ENCODE measurements at regions not wholly inside any gene's neighbourhood (a gene's known extent, or its start where the extent isn't known, plus 50 kb on each side); places are given as distances from the start of the nearest gene placed in this dataset.

DNA sequence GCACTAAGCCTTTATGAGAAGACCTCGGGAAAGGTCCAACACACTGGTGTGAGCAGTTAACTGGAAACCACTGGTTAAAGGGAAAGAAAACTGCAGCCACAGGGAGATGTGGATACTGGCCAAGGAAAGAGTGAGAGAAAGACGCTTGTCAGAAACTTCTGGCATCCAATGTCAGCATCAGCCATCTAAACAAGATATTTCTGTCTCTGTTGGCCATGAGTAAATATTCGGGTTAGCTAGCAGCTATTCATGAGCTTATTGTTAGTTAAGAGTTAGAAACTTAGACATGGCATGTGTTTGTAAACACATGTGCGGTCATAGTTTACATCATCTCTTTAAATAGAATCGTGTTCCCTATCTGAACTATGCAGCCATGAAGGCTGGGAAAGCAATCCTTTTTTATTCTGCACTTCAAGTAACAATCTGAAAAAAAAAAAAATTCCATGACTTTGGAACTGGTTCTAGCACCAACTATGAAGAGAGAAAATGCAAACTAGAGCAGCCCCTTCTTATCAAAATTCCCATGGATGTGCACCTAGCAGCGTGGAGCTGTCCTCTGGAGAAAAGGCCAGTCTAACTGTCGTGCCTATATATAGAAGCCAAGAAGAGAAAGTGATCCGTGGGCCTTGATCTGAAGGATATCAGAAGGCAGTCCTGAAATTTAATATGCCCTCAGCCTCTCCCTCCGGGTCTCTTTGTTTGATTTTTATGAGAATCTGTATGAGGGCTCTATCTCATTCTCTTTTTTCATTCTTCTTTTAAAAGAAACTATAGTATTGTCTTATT, 84.0 kb upstream of the RFX8 start:
- no peaks in the 10 kb centered on the region for H3K4me1 ChIP-seq (ENCODE audit: control insufficient read depth in 1 of 2, insufficient read depth in 2 of 2, low read length in 2 of 2)
- ATAC-seq (no peak), DNase-seq (ENCODE audit: low read depth, low spot score) (no peak)
- H3K36me3 ChIP-seq (ENCODE audit: control insufficient read depth in 1 of 2, insufficient read depth in 2 of 2, low read length in 2 of 2): no peaks in the 10 kb centered on the region
- H3K9me3 ChIP-seq (ENCODE audit: control insufficient read depth in 1 of 2, insufficient read depth in 1 of 2, low read depth in 1 of 2, low read length in 2 of 2): no peaks in the 10 kb centered on the region
- no peak overlapping the region for H3K27ac ChIP-seq (ENCODE audit: low read depth, low read length)
- no peaks in the 10 kb centered on the region for H4K20me1 ChIP-seq (ENCODE audit: insufficient read depth)
- no peak overlapping the region for H2AFZ ChIP-seq (ENCODE audit: low read depth, low read length, poor library complexity, severe bottlenecking)
- H3K4me3 ChIP-seq (replicated peaks in 1 of 2; ENCODE audit: low read depth in 1 of 2, low read length in 2 of 2): no peak overlapping the region
- H3K9ac ChIP-seq (ENCODE audit: low read length): no peak overlapping the region
- intact Hi-C loops (cut with micrococcal nuclease): no loop called here
- no peak overlapping the region for H3K4me2 ChIP-seq (ENCODE audit: low read length)
- no TSS peak for BruUV-seq (replicated peaks)
- ChIA-PET CTCF (no interaction called here), POLR2A (no interaction called here), RAD21 (ENCODE audit: low non-redundant PET in 1 of 2, low total read pairs in 2 of 2, uncharacterized antibody in 2 of 2, unreplicated experiment in 2 of 2) (no interaction called here)
- H3K9me2 ChIP-seq (ENCODE audit: insufficient read depth): no peaks in the 10 kb centered on the region
- H3K27me3 ChIP-seq (ENCODE audit: insufficient read depth, low read length): no peaks in the 10 kb centered on the region
- H3K79me2 ChIP-seq (ENCODE audit: insufficient read depth, low read length): no peaks in the 10 kb centered on the region
- TF ChIP-seq, protein P1, sequence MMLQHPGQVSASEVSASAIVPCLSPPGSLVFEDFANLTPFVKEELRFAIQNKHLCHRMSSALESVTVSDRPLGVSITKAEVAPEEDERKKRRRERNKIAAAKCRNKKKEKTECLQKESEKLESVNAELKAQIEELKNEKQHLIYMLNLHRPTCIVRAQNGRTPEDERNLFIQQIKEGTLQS (IDR thresholded peaks at IDR 0.05): no peak
- no peak for TF ChIP-seq CBX3 (IDR thresholded peaks at IDR 0.05; ENCODE audit: low read depth)
- TF ChIP-seq, protein P2, sequence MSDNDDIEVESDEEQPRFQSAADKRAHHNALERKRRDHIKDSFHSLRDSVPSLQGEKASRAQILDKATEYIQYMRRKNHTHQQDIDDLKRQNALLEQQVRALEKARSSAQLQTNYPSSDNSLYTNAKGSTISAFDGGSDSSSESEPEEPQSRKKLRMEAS (IDR thresholded peaks at IDR 0.05): no peak
- no peak for TF ChIP-seq SP1 (IDR thresholded peaks at IDR 0.05; ENCODE audit: low read depth)
- no peak for TF ChIP-seq SIN3A (IDR thresholded peaks at IDR 0.05; ENCODE audit: low read depth)
- TF ChIP-seq ZFX (IDR thresholded peaks at IDR 0.05): no peak
- no peak for TF ChIP-seq ELF1 (IDR thresholded peaks at IDR 0.05; ENCODE audit: borderline replicate concordance, low read depth)
- TF ChIP-seq EZH2phosphoT487 (IDR thresholded peaks at IDR 0.05; ENCODE audit: borderline replicate concordance): no peak
- TF ChIP-seq, protein P3, sequence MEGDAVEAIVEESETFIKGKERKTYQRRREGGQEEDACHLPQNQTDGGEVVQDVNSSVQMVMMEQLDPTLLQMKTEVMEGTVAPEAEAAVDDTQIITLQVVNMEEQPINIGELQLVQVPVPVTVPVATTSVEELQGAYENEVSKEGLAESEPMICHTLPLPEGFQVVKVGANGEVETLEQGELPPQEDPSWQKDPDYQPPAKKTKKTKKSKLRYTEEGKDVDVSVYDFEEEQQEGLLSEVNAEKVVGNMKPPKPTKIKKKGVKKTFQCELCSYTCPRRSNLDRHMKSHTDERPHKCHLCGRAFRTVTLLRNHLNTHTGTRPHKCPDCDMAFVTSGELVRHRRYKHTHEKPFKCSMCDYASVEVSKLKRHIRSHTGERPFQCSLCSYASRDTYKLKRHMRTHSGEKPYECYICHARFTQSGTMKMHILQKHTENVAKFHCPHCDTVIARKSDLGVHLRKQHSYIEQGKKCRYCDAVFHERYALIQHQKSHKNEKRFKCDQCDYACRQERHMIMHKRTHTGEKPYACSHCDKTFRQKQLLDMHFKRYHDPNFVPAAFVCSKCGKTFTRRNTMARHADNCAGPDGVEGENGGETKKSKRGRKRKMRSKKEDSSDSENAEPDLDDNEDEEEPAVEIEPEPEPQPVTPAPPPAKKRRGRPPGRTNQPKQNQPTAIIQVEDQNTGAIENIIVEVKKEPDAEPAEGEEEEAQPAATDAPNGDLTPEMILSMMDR (IDR thresholded peaks at IDR 0.05 in 2 of 3, conservative IDR thresholded peaks at IDR 0.05 in 1 of 3; ENCODE audit: borderline replicate concordance in 1 of 3, insufficient read depth in 1 of 3, low read depth in 2 of 3, low read length in 2 of 3): no peak
- no peak for TF ChIP-seq YY1 (IDR thresholded peaks at IDR 0.05; ENCODE audit: extremely low read depth, insufficient replicate concordance, low read depth, low read length)
- TF ChIP-seq POLR2A (IDR thresholded peaks at IDR 0.05; ENCODE audit: borderline replicate concordance, extremely low read depth, insufficient read depth, insufficient read length): no peak
- TF ChIP-seq CEBPB (IDR thresholded peaks at IDR 0.05; ENCODE audit: low read depth): no peak
- no peak for TF ChIP-seq EZH2 (IDR thresholded peaks at IDR 0.05)
- TF ChIP-seq JUND (IDR thresholded peaks at IDR 0.05): no peak
- no peak for TF ChIP-seq POLR2AphosphoS5 (IDR thresholded peaks at IDR 0.05; ENCODE audit: low read depth, low read length)
- no peak for TF ChIP-seq FOSL1 (IDR thresholded peaks at IDR 0.05; ENCODE audit: low read depth)
- no peak for TF ChIP-seq ZNF274 (IDR thresholded peaks at IDR 0.05; ENCODE audit: low read depth, low read length)
- TF ChIP-seq, protein P4, sequence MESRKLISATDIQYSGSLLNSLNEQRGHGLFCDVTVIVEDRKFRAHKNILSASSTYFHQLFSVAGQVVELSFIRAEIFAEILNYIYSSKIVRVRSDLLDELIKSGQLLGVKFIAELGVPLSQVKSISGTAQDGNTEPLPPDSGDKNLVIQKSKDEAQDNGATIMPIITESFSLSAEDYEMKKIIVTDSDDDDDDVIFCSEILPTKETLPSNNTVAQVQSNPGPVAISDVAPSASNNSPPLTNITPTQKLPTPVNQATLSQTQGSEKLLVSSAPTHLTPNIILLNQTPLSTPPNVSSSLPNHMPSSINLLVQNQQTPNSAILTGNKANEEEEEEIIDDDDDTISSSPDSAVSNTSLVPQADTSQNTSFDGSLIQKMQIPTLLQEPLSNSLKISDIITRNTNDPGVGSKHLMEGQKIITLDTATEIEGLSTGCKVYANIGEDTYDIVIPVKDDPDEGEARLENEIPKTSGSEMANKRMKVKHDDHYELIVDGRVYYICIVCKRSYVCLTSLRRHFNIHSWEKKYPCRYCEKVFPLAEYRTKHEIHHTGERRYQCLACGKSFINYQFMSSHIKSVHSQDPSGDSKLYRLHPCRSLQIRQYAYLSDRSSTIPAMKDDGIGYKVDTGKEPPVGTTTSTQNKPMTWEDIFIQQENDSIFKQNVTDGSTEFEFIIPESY (IDR thresholded peaks at IDR 0.05; ENCODE audit: extremely low read depth, insufficient replicate concordance, low read length): no peak
- TF ChIP-seq, protein P5, sequence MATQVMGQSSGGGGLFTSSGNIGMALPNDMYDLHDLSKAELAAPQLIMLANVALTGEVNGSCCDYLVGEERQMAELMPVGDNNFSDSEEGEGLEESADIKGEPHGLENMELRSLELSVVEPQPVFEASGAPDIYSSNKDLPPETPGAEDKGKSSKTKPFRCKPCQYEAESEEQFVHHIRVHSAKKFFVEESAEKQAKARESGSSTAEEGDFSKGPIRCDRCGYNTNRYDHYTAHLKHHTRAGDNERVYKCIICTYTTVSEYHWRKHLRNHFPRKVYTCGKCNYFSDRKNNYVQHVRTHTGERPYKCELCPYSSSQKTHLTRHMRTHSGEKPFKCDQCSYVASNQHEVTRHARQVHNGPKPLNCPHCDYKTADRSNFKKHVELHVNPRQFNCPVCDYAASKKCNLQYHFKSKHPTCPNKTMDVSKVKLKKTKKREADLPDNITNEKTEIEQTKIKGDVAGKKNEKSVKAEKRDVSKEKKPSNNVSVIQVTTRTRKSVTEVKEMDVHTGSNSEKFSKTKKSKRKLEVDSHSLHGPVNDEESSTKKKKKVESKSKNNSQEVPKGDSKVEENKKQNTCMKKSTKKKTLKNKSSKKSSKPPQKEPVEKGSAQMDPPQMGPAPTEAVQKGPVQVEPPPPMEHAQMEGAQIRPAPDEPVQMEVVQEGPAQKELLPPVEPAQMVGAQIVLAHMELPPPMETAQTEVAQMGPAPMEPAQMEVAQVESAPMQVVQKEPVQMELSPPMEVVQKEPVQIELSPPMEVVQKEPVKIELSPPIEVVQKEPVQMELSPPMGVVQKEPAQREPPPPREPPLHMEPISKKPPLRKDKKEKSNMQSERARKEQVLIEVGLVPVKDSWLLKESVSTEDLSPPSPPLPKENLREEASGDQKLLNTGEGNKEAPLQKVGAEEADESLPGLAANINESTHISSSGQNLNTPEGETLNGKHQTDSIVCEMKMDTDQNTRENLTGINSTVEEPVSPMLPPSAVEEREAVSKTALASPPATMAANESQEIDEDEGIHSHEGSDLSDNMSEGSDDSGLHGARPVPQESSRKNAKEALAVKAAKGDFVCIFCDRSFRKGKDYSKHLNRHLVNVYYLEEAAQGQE (IDR thresholded peaks at IDR 0.05; ENCODE audit: low read depth): no peak

Measured in HCT116 (cell line).